HepG2 (cell line): ENCODE measurements at regions not wholly inside any gene's neighbourhood (a gene's known extent, or its start where the extent isn't known, plus 50 kb on each side); places are given as distances from the start of the nearest gene placed in this dataset.

Experiments used
- ATAC-seq: fragments of 200-7000 bp; cut with Tn5 transposase; 3 replicates; pipeline ENCODE4 v1.9.1; 2020; ENCODE audit warnings: mild to moderate bottlenecking, moderate library complexity
- BruUV-seq: library from RNA; stranded (reverse); fragments of 400-500 nt; replicated peaks from 2 replicates; lab custom pipeline; 2021; lab: Mats Ljungman, UMichigan
- CTCF ChIA-PET: fragments of 300-600 bp; formaldehyde crosslinking; extraction: SDS; loops from one replicate; lab custom pipeline; 2021; ENCODE audit warnings: low total read pairs, inconsistent platforms, low intra/inter-chr PET ratio; lab: Yijun Ruan, JAX
- POLR2A ChIA-PET: fragments of 350-600 bp; sonication (Branson Sonifier 250); formaldehyde crosslinking; loops from one replicate; lab custom pipeline; 2020; ENCODE audit warnings: antibody characterized with exemption, inconsistent platforms; lab: Yijun Ruan, JAX
- DNase-seq: peaks from one replicate; pipeline ENCODE4 v3.0.0-alpha.2; 2015; ENCODE audit warnings: low spot score
- FAIRE-seq: peaks from 3 replicates; lab custom pipeline; 2011; peaks lifted over from hg19 to GRCh38; lab: Jason Lieb, UNC
- H2AFZ ChIP-seq: one replicate; pipeline ENCODE4 v1.6.1; 2011; ENCODE audit warnings: low read length, inconsistent platforms
- H3K27ac ChIP-seq: fragments of 300-600 bp; 3 replicates; pipeline ENCODE4 v1.8.0; 2011; ENCODE audit warnings: mixed run types, mild to moderate bottlenecking, mixed read lengths, low read length, inconsistent platforms; ENCODE audit not compliant: insufficient read depth; ENCODE audit errors: extremely low read length
- H3K27me3 ChIP-seq, 2 experiments: fragments of 200-600 bp in 1 of 2; 2 replicates in 1 of 2; 3 replicates in 1 of 2; pipeline versions ENCODE4 v1.6.0 to v1.8.0; 2011; ENCODE audit warnings: low read length in 2 of 2, mild to moderate bottlenecking in 2 of 2, moderate library complexity in 2 of 2, inconsistent platforms in 1 of 2; ENCODE audit not compliant: insufficient read depth in 2 of 2, control insufficient read depth in 1 of 2
- H3K36me3 ChIP-seq, 2 experiments: fragments of 200-600 bp in 1 of 2; replicated peaks in 1 of 2; 2 replicates in 1 of 2; 3 replicates in 1 of 2; pipeline versions ENCODE4 v1.5.1 to v1.8.0; 2011; ENCODE audit warnings: low read length in 2 of 2, inconsistent platforms in 1 of 2; ENCODE audit not compliant: insufficient read depth in 2 of 2, control insufficient read depth in 1 of 2
- H3K4me1 ChIP-seq: 2 replicates; pipeline ENCODE4 v1.5.1; 2012; ENCODE audit warnings: low read length, inconsistent platforms; ENCODE audit not compliant: insufficient read depth
- H3K4me2 ChIP-seq: 2 replicates; pipeline ENCODE4 v1.6.0; 2011; ENCODE audit warnings: low read depth, low read length, inconsistent platforms
- H3K4me3 ChIP-seq, 3 experiments: fragments of 200-600 bp in 1 of 3; sonication (generic), shearing (Covaris generic) in 1 of 3; replicated peaks in 1 of 3; 2 replicates each; pipeline ENCODE4 v1.5.1; 2011 to 2016; ENCODE audit warnings: low read length in 3 of 3, inconsistent platforms in 2 of 3, low read depth in 2 of 3, mild to moderate bottlenecking in 2 of 3, control low read depth in 1 of 3, mixed read lengths in 1 of 3; ENCODE audit not compliant: insufficient read depth in 1 of 3
- H3K79me2 ChIP-seq: one replicate; pipeline ENCODE4 v1.6.1; 2011; ENCODE audit warnings: low read length, inconsistent platforms; ENCODE audit not compliant: insufficient read depth
- H3K9ac ChIP-seq: 2 replicates; pipeline ENCODE4 v1.6.0; 2011; ENCODE audit warnings: mild to moderate bottlenecking, low read depth, low read length, inconsistent platforms; ENCODE audit not compliant: insufficient read depth
- H3K9me3 ChIP-seq: 2 replicates; pipeline ENCODE4 v1.5.1; 2012; ENCODE audit warnings: mild to moderate bottlenecking, low read length
- H4K20me1 ChIP-seq: 2 replicates; pipeline ENCODE4 v1.6.0; 2011; ENCODE audit warnings: inconsistent platforms, mild to moderate bottlenecking, low read length, moderate library complexity; ENCODE audit not compliant: insufficient read depth
- GATAD2A ChIP-seq: IDR thresholded peaks from 2 replicates; pipeline ENCODE4 v1.6.1; 2016
- MLLT10 ChIP-seq: sonication (generic); formaldehyde crosslinking; IDR thresholded peaks from 2 replicates; pipeline ENCODE4 v1.4.0; 2020; ENCODE audit warnings: missing genetic modification reagents
- MTA3 ChIP-seq: sonication (generic); formaldehyde crosslinking; IDR thresholded peaks from 2 replicates; pipeline ENCODE4 v1.4.0; 2020; ENCODE audit warnings: missing genetic modification reagents
- NPAS2 ChIP-seq: sonication (generic); formaldehyde crosslinking; IDR thresholded peaks from 2 replicates; pipeline ENCODE4 v1.8.0; 2022; ENCODE audit warnings: mild to moderate bottlenecking, missing genetic modification reagents, borderline replicate concordance
- PITX1 ChIP-seq: sonication (generic); formaldehyde crosslinking; IDR thresholded peaks from 2 replicates; pipeline ENCODE4 v1.5.1; 2020; ENCODE audit warnings: mild to moderate bottlenecking, missing genetic modification reagents
- REPIN1 ChIP-seq: sonication (generic); formaldehyde crosslinking; IDR thresholded peaks from 2 replicates; pipeline ENCODE4 v1.8.0; 2022; ENCODE audit warnings: missing genetic modification reagents, low read depth, mild to moderate bottlenecking, borderline replicate concordance
- SALL1 ChIP-seq: sonication (generic); formaldehyde crosslinking; IDR thresholded peaks from 2 replicates; pipeline ENCODE4 v1.8.0; 2022; ENCODE audit warnings: mild to moderate bottlenecking, missing genetic modification reagents
- SP1 ChIP-seq, 2 experiments: fragments of 450-650 bp in 1 of 2; sonication (generic) in 1 of 2; formaldehyde crosslinking in 1 of 2; IDR thresholded peaks; 2 replicates each; pipeline versions ENCODE4 v1.4.0 to v1.6.1; 2016 to 2020; ENCODE audit warnings: missing genetic modification reagents in 1 of 2
- SP4 ChIP-seq: sonication (generic); formaldehyde crosslinking; IDR thresholded peaks from 2 replicates; pipeline ENCODE4 v1.8.1; 2023; ENCODE audit warnings: mild to moderate bottlenecking, missing genetic modification reagents
- THYN1 ChIP-seq: sonication (generic); formaldehyde crosslinking; IDR thresholded peaks from 2 replicates; pipeline ENCODE4 v1.8.1; 2023; ENCODE audit warnings: low read depth, mild to moderate bottlenecking, moderate library complexity, missing genetic modification reagents, borderline replicate concordance
- ZBTB38 ChIP-seq: sonication (generic); formaldehyde crosslinking; IDR thresholded peaks from 2 replicates; pipeline ENCODE4 v1.5.1; 2020; ENCODE audit warnings: mild to moderate bottlenecking, missing genetic modification reagents
- ZNF282 ChIP-seq: fragments of 450-650 bp; IDR thresholded peaks from 2 replicates; pipeline ENCODE4 v1.6.1; 2018; ENCODE audit not compliant: partially characterized antibody
- ZNF547 ChIP-seq: sonication (generic); formaldehyde crosslinking; IDR thresholded peaks from 2 replicates; pipeline ENCODE4 v1.5.1; 2020; ENCODE audit warnings: mild to moderate bottlenecking, missing genetic modification reagents
- ZNF564 ChIP-seq: sonication (generic); formaldehyde crosslinking; IDR thresholded peaks from 2 replicates; pipeline ENCODE4 v1.8.1; 2023; ENCODE audit warnings: mild to moderate bottlenecking, missing genetic modification reagents
- ZSCAN30 ChIP-seq: sonication (generic); formaldehyde crosslinking; IDR thresholded peaks from 2 replicates; pipeline ENCODE4 v1.5.0; 2020; ENCODE audit warnings: mild to moderate bottlenecking, missing genetic modification reagents
- WGBS: methylation state at CpG from one replicate; pipeline ENCODE4 v1.1.6; 2017; ENCODE audit warnings: low lambda C conversion rate; 5-methylcytosine and 5-hydroxymethylcytosine counted together
- in situ Hi-C: cut with HindIII; loops from 2 replicates; pipeline ENCODE4 v1.10.0; 2017; ENCODE audit warnings: low pct_unique_long_range_greater_than_20kb; ENCODE audit not compliant: extremely low pct_ligation_motif_present
- intact Hi-C: fragments of 100-400 bp; cut with micrococcal nuclease; formaldehyde crosslinking; loops from one replicate; pipeline ENCODE4 v1.10.0; 2022; ENCODE audit not compliant: unreplicated experiment
- TF ChIP-seq, protein P1 (sequence below): IDR thresholded peaks from 2 replicates; pipeline ENCODE4 v1.6.1; 2016; ENCODE audit warnings: low read depth, control low read depth
- TF ChIP-seq, protein P2 (sequence below), 2 experiments: IDR thresholded peaks; 2 replicates each; pipeline ENCODE4 v1.6.1; 2011 to 2012; ENCODE audit warnings: low read length in 2 of 2, borderline replicate concordance in 1 of 2, low read depth in 1 of 2, mild to moderate bottlenecking in 1 of 2, moderate library complexity in 1 of 2
- TF ChIP-seq, protein P3 (sequence below): IDR thresholded peaks from 2 replicates; pipeline ENCODE4 v1.6.1; 2018; ENCODE audit warnings: missing genetic modification reagents

DNA sequence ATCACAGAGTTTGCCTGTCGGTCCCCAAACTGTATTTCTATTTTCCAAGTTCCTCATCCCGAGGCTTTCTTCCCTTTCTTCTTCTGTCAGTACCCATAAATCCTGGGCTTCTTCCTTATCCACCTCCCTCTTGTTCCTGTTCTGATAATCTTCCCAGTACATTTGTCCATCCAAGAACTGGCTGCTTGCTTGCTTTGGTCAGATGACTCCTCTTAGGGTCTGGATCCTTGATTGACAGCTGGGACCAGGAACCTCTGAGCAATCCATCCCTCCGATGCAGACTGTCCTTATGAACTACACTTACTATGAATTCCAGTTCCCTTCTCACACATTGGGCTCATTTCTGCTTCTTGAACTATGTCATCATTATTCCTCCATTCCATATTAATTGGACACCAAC lies 275.3 kb upstream of the CITED2 start (continued):
- TF ChIP-seq ZBTB38: no peak
- TF ChIP-seq SP1 (IDR thresholded peaks at IDR 0.05): no peak
- TF ChIP-seq SP1 (CRISPR knock-in tag; IDR thresholded peaks at IDR 0.05): no peak
- no peak for TF ChIP-seq REPIN1 (CRISPR knock-in tag)
- TF ChIP-seq PITX1 (CRISPR knock-in tag): no peak
- TF ChIP-seq NPAS2 (CRISPR knock-in tag): no peak
- TF ChIP-seq ZSCAN30 (CRISPR knock-in tag): no peak
- no peak for TF ChIP-seq ZNF547 (CRISPR knock-in tag)
- TF ChIP-seq MTA3 (CRISPR knock-in tag): no peak
- no peak for TF ChIP-seq SALL1
- no peak for TF ChIP-seq ZNF564 (CRISPR knock-in tag)

DNA sequence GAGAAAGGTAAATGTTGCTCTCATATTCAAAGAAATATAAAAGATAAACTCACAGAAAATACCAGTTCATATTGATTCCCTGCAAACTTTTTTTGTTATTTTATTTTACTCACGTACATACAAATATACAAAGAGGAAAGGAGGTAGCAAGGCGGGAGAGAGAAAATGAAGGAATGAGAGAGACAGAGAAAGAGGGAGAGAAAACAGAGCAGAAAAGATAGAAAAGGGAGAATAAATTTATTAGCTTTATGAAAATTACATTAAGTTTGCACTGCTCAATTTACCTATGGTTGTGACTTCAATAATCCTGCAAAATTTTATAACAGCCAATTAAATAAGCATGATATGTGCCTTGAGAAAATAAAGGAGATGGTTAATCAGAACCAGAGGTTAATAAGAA lies 274.7 kb upstream of the CITED2 start:
- Histone ChIP-seq H3K27me3 (peaks cover 0 to 7% of the 10 kb centered on the region in 2 experiments; a peak in 1 of 5 replicates), H3K9me3 (no peaks in the 10 kb centered on the region), H3K4me2 (no peak overlapping the region), H3K4me3 (no peak overlapping the region), H3K9ac (no peak overlapping the region), H3K36me3 (no peaks in the 10 kb centered on the region), H4K20me1 (no peaks in the 10 kb centered on the region), H2AFZ (no peak overlapping the region), H3K4me1 (peaks cover 10% of the 10 kb centered on the region), H3K27ac (no peak overlapping the region), H3K79me2 (no peaks in the 10 kb centered on the region)
- ChIA-PET POLR2A (no interaction called here), CTCF (no interaction called here)
- intact Hi-C loops (no loop called here), in situ Hi-C loops (no loop called here)
- FAIRE-seq: no peak
- no peak for ATAC-seq
- no TSS peak for BruUV-seq
- WGBS: 34% methylated on average over 2 of the region's 2 CpGs
- no peak for DNase-seq
- no peak for TF ChIP-seq ZNF282
- no peak for TF ChIP-seq SP4 (CRISPR knock-in tag)
- TF ChIP-seq THYN1 (CRISPR knock-in tag): no peak
- TF ChIP-seq, protein P1, sequence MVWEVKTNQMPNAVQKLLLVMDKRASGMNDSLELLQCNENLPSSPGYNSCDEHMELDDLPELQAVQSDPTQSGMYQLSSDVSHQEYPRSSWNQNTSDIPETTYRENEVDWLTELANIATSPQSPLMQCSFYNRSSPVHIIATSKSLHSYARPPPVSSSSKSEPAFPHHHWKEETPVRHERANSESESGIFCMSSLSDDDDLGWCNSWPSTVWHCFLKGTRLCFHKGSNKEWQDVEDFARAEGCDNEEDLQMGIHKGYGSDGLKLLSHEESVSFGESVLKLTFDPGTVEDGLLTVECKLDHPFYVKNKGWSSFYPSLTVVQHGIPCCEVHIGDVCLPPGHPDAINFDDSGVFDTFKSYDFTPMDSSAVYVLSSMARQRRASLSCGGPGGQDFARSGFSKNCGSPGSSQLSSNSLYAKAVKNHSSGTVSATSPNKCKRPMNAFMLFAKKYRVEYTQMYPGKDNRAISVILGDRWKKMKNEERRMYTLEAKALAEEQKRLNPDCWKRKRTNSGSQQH (CRISPR knock-in tag): no peak
- TF ChIP-seq MLLT10 (CRISPR knock-in tag): no peak
- no peak for TF ChIP-seq GATAD2A (CRISPR knock-in tag)
- TF ChIP-seq, protein P2, sequence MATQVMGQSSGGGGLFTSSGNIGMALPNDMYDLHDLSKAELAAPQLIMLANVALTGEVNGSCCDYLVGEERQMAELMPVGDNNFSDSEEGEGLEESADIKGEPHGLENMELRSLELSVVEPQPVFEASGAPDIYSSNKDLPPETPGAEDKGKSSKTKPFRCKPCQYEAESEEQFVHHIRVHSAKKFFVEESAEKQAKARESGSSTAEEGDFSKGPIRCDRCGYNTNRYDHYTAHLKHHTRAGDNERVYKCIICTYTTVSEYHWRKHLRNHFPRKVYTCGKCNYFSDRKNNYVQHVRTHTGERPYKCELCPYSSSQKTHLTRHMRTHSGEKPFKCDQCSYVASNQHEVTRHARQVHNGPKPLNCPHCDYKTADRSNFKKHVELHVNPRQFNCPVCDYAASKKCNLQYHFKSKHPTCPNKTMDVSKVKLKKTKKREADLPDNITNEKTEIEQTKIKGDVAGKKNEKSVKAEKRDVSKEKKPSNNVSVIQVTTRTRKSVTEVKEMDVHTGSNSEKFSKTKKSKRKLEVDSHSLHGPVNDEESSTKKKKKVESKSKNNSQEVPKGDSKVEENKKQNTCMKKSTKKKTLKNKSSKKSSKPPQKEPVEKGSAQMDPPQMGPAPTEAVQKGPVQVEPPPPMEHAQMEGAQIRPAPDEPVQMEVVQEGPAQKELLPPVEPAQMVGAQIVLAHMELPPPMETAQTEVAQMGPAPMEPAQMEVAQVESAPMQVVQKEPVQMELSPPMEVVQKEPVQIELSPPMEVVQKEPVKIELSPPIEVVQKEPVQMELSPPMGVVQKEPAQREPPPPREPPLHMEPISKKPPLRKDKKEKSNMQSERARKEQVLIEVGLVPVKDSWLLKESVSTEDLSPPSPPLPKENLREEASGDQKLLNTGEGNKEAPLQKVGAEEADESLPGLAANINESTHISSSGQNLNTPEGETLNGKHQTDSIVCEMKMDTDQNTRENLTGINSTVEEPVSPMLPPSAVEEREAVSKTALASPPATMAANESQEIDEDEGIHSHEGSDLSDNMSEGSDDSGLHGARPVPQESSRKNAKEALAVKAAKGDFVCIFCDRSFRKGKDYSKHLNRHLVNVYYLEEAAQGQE (IDR thresholded peaks at IDR 0.05; ENCODE audit: borderline replicate concordance in 1 of 2, low read depth in 1 of 2, low read length in 2 of 2): no peak
- TF ChIP-seq, protein P3, sequence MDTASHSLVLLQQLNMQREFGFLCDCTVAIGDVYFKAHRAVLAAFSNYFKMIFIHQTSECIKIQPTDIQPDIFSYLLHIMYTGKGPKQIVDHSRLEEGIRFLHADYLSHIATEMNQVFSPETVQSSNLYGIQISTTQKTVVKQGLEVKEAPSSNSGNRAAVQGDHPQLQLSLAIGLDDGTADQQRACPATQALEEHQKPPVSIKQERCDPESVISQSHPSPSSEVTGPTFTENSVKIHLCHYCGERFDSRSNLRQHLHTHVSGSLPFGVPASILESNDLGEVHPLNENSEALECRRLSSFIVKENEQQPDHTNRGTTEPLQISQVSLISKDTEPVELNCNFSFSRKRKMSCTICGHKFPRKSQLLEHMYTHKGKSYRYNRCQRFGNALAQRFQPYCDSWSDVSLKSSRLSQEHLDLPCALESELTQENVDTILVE (CRISPR knock-in tag): no peak
